Glomerular visceral epithelial cell (primary cell): ENCODE measurements at regions not wholly inside any gene's neighbourhood (a gene's known extent, or its start where the extent isn't known, plus 50 kb on each side); places are given as distances from the start of the nearest gene placed in this dataset.
"Not testable (repeated sequence)": the region's sequence is repeated elsewhere in the genome, so short reads cannot be mapped to it uniquely, and the experiment has no call there.

Experiments used
- DNase-seq: peaks from one replicate; pipeline ENCODE4 v3.0.0-alpha.2; 2016; ENCODE audit errors: extremely low spot score

DNA sequence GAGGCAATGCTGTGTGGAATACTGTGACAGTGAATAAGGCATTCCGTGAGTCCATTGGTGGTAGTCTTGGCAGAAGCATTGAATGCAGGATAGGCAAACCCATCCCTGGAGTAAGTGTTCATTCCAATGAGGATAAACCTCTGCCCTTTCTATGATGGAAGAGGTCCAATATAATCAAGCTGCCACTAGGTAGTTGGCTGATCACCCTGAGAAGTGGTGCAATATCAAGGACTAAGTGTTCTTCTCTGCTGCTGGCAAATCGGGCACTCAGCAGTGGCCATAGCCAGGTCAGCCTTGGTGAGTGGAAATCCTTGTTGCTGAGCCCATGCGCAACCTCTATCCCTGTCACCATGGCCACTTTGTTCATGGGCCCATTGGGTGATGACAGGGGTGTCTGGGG is 70.1 kb downstream of the FBXO4 start:
- DNase-seq: no peak

DNA sequence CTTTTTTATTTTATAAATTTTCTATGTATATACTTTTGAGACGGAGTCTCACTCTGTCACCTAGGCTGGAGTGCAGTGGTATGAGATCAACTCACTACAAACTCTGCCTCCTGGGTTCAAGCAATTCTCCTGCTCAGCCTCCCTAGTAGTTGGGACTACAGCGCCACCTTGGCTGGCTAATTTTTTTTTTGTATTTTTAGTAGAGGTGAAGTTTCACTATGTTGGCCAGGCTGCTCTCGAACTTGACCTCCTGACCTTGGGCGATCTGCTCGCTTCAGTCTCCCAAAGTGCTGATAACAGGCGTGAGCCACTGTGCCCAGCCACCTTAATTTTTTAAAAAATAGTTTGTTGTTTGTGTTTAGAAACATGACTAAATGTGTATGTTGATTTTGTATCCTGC is 76.6 kb downstream of the FBXO4 start:
- no peak for DNase-seq

DNA sequence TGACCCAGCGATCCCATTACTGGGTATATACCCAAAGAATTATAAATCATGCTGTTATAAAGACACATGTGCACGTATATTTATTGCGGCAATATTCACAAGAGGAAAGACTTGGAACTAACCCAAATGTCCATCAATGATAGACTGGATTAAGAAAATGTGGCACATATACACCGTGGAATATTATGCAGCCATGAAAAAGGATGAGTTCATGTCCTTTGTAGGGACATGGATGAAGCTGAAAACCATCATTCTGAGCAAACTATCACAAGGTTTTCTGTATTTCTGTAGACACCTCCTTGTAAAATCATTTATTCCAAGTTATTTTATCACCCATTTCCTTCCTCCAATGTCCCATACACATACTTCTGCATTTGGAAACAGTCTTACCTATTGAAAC is 78.8 kb downstream of the FBXO4 start:
- DNase-seq: not testable (repeated sequence)

DNA sequence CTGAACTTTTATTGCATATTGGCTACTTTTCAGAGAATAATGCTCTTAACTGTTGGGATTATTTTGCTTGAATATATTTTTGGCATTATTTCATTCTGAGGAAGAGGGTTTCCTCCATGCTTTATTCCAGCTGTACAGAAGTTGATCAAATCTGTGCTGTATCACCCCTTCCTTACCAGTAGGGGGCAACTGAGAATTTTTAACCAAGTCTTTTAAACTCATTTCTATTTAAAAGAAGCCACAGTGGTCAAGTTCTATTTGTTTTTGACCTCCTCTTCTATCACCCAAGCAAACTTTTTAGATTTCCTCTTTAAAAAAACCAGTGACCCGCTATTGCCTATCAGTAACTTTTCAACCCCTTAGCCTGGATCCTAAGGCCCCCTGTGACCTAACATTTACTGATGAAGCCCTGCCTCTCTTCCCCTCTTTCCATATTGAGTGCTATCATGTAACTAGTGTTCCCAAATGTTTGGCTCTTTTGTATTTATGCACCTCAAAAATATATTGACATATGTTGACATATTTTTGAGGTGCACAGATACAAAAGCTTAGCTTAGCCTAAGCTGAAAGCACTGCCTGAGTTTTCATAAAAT is 80.6 kb downstream of the FBXO4 start:
- DNase-seq: peak; percentile 32

DNA sequence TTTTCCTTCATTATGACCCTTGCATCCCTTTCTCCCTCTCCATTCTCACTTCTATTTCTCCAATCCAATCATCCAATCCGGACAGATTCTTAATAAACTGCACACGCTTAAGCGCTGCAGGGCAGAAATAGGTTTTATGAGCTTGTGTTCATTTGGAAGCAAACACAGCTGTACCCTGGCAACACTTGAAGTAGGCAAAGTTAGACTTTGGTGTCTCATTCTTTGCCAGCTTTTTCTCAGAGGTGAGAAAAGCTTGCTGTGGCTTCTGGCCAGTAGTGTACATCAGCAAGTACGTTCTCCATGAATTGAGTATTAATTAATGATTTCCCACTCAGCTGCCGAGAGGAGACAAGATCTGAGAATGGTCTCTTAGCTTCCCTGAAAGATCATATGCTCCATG is 88.5 kb downstream of the FBXO4 start:
- no peak for DNase-seq

DNA sequence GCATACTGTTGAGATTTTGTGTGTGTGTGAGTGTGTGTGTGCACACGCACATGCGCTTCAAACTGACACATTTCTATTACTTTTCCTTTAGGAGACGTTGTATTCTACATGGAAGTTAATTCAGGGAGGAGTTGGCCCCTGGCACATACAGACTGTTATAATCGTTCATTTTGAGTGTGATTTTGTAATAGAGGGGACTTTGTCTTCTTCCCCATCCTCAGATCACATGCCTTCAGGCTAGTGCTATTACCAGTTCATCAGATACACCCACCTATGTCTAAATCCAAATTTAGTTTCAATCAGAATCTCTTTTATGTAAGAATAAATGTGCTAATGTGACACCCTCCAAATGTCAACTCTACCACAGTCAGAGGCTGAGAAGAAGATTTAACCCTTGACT is 90.2 kb downstream of the FBXO4 start:
- DNase-seq: no peak

DNA sequence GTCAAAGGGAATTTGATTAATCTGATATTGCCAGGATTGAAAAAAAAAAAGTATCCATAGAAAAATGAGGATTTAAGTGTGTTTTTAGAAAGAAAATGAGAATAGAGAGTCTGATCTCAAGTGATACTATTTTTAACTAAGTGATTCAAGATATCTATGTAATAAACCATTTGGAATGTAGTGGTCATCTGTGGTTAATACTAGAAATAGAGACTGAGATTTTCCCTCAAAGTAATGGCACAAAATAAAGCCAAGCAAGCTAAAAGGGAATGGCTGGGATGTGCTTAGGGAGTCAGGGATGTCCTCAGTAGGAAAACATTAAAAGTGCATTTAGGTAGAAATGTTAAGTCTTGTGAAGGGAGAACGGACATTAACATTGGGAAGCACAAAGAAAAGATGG is 90.6 kb downstream of the FBXO4 start:
- peak; percentile 38 for DNase-seq

DNA sequence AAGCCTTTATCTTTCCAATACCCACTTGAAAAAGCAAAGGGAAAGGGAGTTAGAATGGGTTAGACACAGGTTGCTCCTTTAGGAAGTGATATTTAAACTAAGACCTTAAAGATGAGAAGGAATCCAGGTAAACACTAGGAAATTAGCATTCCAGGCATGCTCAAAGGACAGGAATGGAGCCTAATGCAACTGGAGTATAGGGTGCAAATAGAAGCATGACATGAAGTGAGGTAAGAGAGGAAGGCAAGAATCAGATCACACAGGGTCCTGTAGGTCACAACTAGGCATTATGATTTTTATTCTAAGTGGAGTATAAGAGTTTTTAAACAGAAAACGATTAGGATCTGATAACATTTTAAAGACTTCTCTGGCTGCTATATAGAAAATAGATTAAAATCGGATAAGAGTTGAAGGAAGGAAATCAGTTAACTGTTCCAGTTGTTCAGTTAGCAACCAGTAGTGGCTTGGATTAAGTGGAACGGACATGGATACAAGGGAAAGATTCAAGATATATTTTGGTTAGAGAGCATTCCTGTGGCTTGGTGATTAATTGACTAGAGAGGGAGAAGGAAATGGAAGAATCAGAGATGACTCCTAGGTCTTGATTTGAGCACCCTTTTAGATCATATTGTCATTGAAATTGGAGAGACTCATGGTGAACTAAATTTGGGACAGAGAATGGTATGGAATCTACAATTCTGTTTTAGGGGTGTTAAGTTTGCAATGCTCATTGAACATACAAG is 95.9 kb downstream of the FBXO4 start:
- peak; percentile 79 for DNase-seq

DNA sequence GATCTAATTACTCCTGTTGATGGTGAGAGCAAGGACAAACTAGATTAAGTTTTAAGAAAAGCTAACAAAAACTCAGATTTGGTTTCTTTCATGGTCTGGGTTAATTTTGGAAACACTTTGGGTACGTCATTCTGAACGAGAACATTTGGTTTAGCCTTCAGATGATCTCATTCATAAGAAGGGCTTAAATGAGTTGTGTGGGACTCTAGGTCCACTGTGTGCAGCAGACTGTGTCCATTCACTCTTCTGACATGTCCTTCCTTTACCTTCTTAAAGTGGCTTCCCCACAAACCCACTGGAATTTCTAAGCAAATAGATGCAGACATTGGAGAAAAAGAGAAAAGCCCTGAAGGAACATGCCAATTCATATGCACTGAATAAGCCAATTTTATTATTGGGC is 96.8 kb downstream of the FBXO4 start:
- peak; percentile 85 for DNase-seq

DNA sequence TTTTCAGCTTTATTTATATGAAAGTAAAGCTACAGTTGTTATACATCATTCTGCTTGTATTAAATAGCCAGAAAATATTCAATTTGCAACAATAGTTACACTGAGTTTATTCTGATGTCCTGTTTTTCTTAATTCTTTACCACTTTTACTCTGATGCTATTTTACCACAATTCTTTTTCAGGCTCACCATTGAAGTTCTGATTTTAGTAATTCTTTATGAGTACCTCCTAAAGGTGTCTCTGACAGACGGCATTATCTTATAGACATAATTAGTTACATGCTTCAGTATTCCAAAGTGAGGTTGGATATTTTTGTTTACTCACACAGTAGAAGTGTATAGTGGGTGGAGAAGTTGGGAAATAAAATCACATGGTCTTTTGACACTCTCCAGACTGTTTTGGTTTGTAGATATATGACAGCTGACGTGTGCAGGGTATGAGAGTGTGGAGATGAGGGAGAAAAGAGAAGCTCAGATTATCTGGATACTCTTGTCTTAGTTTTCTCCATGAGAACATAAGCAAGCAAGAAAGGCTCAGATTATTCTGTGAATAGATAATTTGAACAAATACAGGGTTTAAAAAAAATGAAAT is 97.4 kb downstream of the FBXO4 start:
- no peak for DNase-seq

DNA sequence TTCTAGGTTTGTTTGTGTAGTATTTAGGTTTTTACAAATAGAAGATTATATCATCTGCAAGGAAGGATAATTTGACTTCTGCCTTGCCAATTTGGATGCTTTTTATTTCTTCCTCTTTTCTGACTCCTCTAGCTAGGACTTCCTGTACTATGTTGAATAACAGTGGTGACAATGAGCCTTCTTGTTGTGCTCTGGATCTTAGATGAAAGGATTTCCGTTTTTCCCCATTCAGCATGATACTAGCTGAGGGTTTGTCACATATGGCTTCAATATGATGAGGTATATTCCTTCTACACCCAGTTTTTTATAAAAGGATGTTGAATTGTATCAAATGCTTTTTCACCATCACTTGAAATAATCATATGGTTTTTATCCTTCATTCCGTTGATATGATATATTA is 101.4 kb downstream of the FBXO4 start:
- DNase-seq: no peak

DNA sequence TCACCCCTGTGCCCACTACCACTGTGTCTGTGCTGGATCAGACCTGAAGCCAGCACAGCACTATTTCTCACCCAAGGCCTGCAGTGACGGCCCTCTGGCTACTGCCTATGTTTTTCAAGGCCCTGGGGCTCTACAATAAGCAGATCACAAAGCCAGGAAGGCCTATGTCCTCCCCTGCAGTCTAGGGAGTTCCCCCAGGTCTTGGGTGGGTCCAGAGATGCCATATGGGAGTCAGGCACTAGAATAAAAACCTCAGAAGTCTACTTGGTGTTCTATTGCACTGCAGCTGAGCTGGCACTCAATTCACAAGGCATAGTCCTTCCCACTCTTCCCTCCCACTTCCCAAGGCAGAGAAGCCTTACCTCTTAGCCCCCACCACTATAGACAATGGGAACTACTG is 107.1 kb downstream of the FBXO4 start:
- DNase-seq: no peak

DNA sequence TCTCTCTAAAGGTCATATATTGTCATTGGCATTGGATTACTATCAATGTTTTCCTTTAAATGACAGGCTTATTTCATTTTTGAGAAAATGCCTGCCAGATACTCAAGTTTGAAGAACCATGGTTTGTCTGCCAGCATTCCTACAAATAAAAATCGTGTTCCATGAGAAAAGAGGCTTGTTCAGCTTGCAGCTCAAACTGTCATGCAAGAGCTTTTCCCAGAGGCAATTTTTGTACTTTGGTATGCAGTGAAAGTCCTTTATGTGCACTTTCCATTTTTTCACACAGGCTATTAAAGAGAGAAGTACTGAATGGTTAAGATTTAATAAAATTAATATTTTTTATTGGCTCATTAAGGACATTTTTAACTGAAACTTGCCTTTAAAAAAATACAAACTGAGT is 110.4 kb downstream of the FBXO4 start:
- DNase-seq: no peak

DNA sequence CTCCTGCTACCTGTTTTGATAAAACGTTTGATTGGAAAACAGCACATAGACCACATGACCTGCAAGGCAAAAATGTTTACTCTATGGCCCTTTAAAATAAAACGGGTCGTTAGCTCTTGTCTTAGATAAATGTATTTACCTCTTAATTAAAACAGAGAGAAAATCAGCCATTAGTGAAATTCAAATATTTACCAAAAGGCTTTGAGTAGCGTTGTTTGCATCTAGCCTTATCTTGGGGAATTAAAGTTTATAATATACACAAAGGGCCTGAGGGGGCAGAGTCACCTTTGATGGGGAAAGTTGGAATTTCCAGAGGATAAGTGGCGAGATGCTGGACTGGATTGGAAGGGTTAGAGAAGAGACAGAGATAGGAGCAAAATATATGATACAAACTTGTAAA is 111.3 kb downstream of the FBXO4 start:
- no peak for DNase-seq

DNA sequence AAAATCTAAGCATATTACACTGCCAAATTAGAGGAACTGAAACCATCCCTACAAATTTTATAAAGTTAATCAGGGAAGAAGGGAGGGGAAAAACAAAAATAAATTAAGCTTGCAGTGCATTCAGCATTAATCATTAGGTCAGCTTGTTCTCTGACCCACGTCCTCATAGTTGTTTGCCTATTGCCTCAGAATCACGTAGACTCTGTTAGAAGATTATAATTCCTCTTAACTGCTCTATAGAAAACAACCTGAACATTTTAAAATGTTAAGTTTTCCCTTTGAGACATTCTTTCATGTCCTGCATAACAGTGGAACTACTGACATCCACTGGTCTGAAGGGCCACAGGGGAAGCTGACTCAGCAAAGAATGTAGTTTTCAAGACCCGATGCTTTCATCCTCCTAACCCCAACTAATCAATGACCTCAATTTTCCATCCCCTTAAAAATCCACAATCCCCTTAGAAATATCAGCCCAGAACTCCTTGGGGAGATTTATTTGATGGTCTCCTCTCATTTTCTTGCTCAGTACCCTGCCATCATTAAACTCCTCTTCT is 112.4 kb downstream of the FBXO4 start:
- DNase-seq: no peak

DNA sequence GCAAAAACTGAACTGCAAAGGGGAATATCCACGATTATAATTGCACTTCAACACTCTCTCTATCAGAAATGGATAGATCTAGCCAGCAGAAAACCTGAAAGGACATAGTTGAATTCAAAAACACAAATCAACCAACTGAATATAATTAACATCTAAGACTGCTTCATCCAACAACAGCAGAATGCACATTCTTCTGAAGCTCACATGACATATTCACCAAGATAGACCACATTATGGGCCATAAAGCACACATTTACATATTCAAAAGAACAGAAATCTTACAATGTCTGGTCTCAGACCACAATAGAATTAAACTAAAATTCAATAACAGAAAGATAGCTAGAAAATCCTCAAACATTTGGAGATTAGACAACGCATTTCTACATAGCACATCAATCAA is 118.3 kb downstream of the FBXO4 start:
- DNase-seq: no peak

DNA sequence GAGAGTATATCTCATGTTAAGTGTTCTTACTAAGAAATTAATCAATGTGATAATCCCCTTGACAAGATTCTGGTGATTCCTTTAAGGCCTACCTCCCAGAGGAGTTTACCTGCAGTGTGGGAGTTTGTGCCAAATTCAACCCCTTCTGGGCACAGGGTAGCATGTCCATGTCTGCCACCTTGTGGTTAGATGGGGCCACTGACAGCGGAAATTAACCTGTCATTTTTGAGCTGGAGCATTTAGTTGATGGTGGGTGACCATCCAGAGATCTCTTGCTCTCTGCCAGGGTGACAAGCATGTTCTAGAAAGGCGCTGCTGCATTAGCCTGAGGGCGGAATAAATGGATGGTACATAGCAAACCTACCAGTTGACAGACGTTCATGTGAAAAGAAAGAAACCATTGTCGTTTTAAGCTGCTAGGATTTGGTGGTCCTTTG is 132.2 kb downstream of the FBXO4 start:
- peak; percentile 68 for DNase-seq

DNA sequence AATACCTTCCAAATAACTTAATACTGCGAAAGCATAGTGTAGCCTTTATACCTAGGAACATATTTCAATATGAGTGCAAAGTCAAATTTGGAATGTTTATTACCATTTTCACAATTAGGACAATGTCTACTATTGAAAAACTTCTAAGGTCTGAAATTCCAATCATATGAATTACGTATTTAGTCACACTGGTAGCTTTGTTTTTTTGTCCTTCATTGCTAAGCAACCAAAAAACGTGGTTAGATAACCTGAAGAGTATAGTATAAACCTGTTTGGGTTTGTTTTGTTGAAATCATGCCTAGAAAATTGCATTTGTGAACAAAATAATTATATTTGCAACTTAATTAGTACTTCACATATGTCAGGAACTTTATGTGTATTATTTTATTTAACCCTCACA is 134.2 kb downstream of the FBXO4 start:
- no peak for DNase-seq

DNA sequence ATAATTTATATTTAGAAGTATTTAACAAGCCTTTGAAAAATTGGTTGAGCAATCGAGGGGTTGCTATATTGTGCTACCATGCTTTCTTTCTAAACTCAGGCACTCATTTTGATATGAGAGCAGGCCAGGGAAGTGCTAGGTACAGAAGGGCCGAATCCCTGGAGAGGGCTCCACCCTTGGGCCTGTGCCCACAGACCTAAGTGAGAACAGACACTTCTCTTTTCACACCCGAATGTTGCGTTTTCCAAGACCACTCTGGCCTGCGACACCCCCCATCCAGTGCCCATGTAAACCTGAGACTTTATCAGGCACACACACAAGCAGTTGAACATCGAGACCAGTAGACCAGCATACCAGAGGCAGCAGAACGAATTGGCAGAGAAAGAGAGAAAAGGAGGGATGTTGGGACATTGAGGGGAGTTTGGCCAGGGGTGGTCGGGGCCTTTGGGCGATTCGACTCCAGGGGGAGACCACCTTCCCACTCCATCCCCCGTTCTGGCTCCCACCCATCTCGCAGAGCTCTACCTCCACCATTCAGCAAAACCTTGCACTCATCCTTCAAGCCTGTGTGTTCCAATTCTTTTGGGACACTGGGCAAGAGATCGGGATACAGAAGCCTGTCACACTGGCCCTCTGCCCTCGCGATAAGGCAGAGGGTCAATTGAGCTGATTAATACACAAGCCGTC is 134.8 kb downstream of the FBXO4 start:
- no peak for DNase-seq

DNA sequence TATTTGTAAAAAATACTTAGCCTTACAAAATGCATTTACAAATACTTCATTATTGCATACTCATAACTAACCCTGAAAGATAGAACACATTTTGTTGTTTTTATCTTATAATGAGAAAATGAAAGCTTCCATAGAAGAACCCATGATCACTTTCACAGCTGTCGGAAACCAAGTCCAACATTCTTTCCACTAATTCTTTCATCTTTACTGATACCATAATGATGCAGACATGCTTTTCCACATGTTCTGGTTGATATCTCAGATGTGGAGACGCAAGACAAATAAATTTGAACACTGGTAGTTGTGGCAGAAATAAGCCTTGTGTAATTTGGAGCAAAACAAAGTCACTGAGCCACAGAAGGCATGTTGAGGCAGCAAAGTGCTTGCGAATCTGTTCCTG is 136.0 kb downstream of the FBXO4 start:
- DNase-seq: no peak

DNA sequence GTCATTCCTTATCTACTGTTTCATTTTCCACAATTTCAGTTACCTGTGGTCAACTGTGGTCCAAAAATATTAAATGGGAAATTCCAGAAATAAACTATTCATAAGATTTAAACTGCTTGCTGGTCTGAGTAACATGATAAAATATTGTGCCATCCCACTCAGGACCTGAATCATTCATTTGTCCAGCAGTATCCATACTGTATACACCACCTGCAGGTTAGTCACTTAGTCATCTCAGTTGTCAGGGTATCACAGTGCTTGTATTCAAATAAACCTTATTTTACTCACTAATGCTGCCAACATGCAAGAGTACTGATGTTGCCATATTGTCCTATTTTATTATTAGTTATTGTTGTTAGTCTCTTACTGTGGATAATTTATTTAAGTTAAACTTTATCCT is 139.7 kb downstream of the FBXO4 start:
- peak; percentile 4 for DNase-seq

DNA sequence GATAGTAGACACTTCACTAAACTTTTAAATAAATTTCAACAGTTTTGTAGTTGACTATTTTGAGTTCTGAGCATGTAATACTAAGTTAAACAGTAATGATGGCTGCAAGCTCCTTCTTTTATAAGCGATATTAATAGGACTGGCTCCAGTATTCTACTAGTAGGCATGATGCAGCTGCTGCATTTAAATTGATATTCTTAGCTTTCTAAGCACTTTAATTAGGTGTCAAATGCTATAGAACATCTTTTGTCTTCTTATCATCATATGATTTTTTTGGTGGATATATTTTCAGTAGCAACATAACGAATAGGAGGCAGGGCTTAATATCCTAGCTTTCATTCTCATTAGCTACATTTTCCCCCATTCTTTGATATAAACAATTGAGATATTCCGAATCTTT is 141.1 kb downstream of the FBXO4 start:
- DNase-seq: no peak

DNA sequence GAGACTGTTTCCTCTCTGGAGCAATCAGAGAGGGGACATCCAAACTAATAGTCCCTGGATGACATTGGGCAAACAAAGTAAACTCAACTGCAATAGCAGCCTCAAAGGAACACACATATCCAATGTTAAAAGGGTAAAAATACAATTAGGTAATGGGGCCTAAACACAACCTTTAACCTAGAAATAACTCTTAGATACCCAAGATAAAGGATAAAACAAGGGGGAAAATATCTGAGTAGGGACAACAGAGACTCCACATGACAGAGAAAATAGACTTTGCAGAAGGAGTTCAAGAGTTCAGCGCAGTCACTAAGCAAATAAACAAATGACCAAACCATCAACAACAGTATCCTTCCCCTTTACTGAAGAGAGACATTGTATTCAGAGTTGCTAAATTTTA is 149.3 kb downstream of the FBXO4 start:
- no peak for DNase-seq
